Testis (tissue), 2 donors: ENCODE measurements at regions not wholly inside any gene's neighbourhood (a gene's known extent, or its start where the extent isn't known, plus 50 kb on each side); places are given as distances from the start of the nearest gene placed in this dataset.

Source experiments
- CTCF ChIP-seq, 3 experiments: fragments of 450-650 bp in 2 of 3; fragments of 200-600 bp in 1 of 3; sonication (generic) in 1 of 3; IDR thresholded peaks; one replicate each; pipeline ENCODE4 v1.5.1; 2016 to 2019; ENCODE audit warnings: antibody characterized with exemption in 3 of 3, mild to moderate bottlenecking in 2 of 3, moderate library complexity in 1 of 3
- POLR2A ChIP-seq: fragments of 450-650 bp; IDR thresholded peaks from one replicate; pipeline ENCODE4 v1.6.1; 2017; ENCODE audit warnings: antibody characterized with exemption, mild to moderate bottlenecking, moderate library complexity

GRCh38 chr13:50584856-50585580, 258.5 kb downstream of the DLEU7 start:
- TF ChIP-seq CTCF (IDR thresholded peaks at IDR 0.05) = no peak
- no peak for TF ChIP-seq POLR2A
